ENCODE measurements at regions not wholly inside any gene's neighbourhood (a gene's known extent, or its start where the extent isn't known, plus 50 kb on each side); places are given as distances from the start of the nearest gene placed in this dataset.

- no peak for TF ChIP-seq POLR2A (IDR thresholded peaks at IDR 0.05)
- TF ChIP-seq, protein P1, sequence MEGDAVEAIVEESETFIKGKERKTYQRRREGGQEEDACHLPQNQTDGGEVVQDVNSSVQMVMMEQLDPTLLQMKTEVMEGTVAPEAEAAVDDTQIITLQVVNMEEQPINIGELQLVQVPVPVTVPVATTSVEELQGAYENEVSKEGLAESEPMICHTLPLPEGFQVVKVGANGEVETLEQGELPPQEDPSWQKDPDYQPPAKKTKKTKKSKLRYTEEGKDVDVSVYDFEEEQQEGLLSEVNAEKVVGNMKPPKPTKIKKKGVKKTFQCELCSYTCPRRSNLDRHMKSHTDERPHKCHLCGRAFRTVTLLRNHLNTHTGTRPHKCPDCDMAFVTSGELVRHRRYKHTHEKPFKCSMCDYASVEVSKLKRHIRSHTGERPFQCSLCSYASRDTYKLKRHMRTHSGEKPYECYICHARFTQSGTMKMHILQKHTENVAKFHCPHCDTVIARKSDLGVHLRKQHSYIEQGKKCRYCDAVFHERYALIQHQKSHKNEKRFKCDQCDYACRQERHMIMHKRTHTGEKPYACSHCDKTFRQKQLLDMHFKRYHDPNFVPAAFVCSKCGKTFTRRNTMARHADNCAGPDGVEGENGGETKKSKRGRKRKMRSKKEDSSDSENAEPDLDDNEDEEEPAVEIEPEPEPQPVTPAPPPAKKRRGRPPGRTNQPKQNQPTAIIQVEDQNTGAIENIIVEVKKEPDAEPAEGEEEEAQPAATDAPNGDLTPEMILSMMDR (IDR thresholded peaks at IDR 0.05): no peak
Measured at GRCh38 chr2:205860181-205860580, 177.9 kb downstream of the NRP2 start.
